WTC11 (cell line): ENCODE measurements at regions not wholly inside any gene's neighbourhood (a gene's known extent, or its start where the extent isn't known, plus 50 kb on each side); places are given as distances from the start of the nearest gene placed in this dataset.

Experiments
- ATAC-seq: fragments of 200-7000 bp; cut with Tn5 transposase; 2 replicates; pipeline ENCODE4 v1.10.0; 2021; ENCODE audit warnings: mild to moderate bottlenecking, moderate library complexity
- CTCF ChIA-PET: fragments of 300-600 bp; sonication (Branson Sonifier 250); formaldehyde crosslinking; loops from one replicate; lab custom pipeline; 2021; ENCODE audit warnings: antibody characterized with exemption; lab: Charles Lee
- POLR2A ChIA-PET: fragments of 350-600 bp; sonication (Branson Sonifier 250); formaldehyde crosslinking; loops from one replicate; lab custom pipeline; 2021; ENCODE audit warnings: antibody characterized with exemption; lab: Charles Lee
- DNase-seq: peaks from one replicate; pipeline ENCODE4 v3.0.0; 2021; ENCODE audit warnings: low spot score
- H3K27ac Mint-ChIP-seq: 2 replicates; pipeline ENCODE4 v1.8.0; 2021; ENCODE audit warnings: mixed read lengths
- H3K27me3 Mint-ChIP-seq: 2 replicates; pipeline ENCODE4 v1.8.0; 2021; ENCODE audit warnings: low read depth, mild to moderate bottlenecking, moderate library complexity, mixed read lengths
- H3K36me3 Mint-ChIP-seq: 2 replicates; pipeline ENCODE4 v1.8.0; 2021; ENCODE audit warnings: mixed read lengths
- H3K4me1 Mint-ChIP-seq: 2 replicates; pipeline ENCODE4 v1.8.0; 2022; ENCODE audit warnings: mixed read lengths
- H3K4me3 Mint-ChIP-seq: 2 replicates; pipeline ENCODE4 v1.8.0; 2021; ENCODE audit warnings: mild to moderate bottlenecking, moderate library complexity, mixed read lengths
- H3K9me3 Mint-ChIP-seq: 2 replicates; pipeline ENCODE4 v1.8.0; 2021; ENCODE audit warnings: mixed read lengths
- ATF6 ChIP-seq: sonication (generic); formaldehyde crosslinking; IDR thresholded peaks from 2 replicates; pipeline ENCODE4 v1.8.1; 2023; ENCODE audit warnings: mild to moderate bottlenecking, missing genetic modification reagents
- PRDM15 ChIP-seq: sonication (generic); formaldehyde crosslinking; IDR thresholded peaks from 2 replicates; pipeline ENCODE4 v1.8.0; 2022; ENCODE audit warnings: missing genetic modification reagents
- TEAD1 ChIP-seq: sonication (generic); formaldehyde crosslinking; IDR thresholded peaks from 2 replicates; pipeline ENCODE4 v1.8.0; 2022; ENCODE audit warnings: mild to moderate bottlenecking, missing genetic modification reagents
- TF ChIP-seq, protein P1 (sequence below): fragments of 200-600 bp; IDR thresholded peaks from 2 replicates; pipeline ENCODE4 v1.8.0; 2022; ENCODE audit warnings: antibody characterized with exemption
- TF ChIP-seq, protein P2 (sequence below): sonication (generic); formaldehyde crosslinking; IDR thresholded peaks from 2 replicates; pipeline ENCODE4 v1.8.1; 2023; ENCODE audit warnings: mild to moderate bottlenecking, moderate library complexity, missing genetic modification reagents
- TF ChIP-seq, protein P3 (sequence below): sonication (generic); formaldehyde crosslinking; IDR thresholded peaks from 2 replicates; pipeline ENCODE4 v1.8.1; 2023; ENCODE audit warnings: mild to moderate bottlenecking, missing genetic modification reagents, moderate library complexity

- Mint-ChIP-seq H3K27me3 (peaks cover 19% of the 10 kb centered on the region), H3K9me3 (no peaks in the 10 kb centered on the region)
- CTCF ChIA-PET: interaction anchor here (0.6 to 5.8 kb wide), 9 partner anchors 11 to 383 kb away, joined by 3 to 105 read pairs (median 13); partner anchors contain the start of gene GPR26
These were observed 82.3 kb upstream of the GPR26 start for GRCh38 chr10:123583639-123584418.

More at GRCh38 chr10:123583639-123584418, 82.3 kb upstream of the GPR26 start:
- Mint-ChIP-seq H3K4me3 (no peak overlapping the region), H3K36me3 (no peaks in the 10 kb centered on the region), H3K27ac (no peak overlapping the region), H3K4me1 (peaks cover 29% of the 10 kb centered on the region)
- POLR2A ChIA-PET: no interaction called here
- TF ChIP-seq TEAD1 (CRISPR knock-in tag) (0 out of 2 replicates have a peak, but pooled peaks have one; percentile 38), PRDM15 (peak; percentile 16; the same call in 1 of the 2 replicates), ATF6 (no peak)
- TF ChIP-seq, protein P1, sequence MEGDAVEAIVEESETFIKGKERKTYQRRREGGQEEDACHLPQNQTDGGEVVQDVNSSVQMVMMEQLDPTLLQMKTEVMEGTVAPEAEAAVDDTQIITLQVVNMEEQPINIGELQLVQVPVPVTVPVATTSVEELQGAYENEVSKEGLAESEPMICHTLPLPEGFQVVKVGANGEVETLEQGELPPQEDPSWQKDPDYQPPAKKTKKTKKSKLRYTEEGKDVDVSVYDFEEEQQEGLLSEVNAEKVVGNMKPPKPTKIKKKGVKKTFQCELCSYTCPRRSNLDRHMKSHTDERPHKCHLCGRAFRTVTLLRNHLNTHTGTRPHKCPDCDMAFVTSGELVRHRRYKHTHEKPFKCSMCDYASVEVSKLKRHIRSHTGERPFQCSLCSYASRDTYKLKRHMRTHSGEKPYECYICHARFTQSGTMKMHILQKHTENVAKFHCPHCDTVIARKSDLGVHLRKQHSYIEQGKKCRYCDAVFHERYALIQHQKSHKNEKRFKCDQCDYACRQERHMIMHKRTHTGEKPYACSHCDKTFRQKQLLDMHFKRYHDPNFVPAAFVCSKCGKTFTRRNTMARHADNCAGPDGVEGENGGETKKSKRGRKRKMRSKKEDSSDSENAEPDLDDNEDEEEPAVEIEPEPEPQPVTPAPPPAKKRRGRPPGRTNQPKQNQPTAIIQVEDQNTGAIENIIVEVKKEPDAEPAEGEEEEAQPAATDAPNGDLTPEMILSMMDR: peak; percentile 93
- TF ChIP-seq, protein P2, sequence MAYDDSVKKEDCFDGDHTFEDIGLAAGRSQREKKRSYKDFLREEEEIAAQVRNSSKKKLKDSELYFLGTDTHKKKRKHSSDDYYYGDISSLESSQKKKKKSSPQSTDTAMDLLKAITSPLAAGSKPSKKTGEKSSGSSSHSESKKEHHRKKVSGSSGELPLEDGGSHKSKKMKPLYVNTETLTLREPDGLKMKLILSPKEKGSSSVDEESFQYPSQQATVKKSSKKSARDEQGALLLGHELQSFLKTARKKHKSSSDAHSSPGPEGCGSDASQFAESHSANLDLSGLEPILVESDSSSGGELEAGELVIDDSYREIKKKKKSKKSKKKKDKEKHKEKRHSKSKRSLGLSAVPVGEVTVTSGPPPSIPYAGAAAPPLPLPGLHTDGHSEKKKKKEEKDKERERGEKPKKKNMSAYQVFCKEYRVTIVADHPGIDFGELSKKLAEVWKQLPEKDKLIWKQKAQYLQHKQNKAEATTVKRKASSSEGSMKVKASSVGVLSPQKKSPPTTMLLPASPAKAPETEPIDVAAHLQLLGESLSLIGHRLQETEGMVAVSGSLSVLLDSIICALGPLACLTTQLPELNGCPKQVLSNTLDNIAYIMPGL (CRISPR knock-in tag): 0 out of 2 replicates have a peak, but pooled peaks have one; percentile 36
- TF ChIP-seq, protein P3, sequence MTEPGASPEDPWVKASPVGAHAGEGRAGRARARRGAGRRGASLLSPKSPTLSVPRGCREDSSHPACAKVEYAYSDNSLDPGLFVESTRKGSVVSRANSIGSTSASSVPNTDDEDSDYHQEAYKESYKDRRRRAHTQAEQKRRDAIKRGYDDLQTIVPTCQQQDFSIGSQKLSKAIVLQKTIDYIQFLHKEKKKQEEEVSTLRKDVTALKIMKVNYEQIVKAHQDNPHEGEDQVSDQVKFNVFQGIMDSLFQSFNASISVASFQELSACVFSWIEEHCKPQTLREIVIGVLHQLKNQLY (CRISPR knock-in tag): no peak
- DNase-seq (peak; percentile 91), ATAC-seq (peak; percentile 76)
